Peyer's patch (tissue), 4 donors: ENCODE measurements at regions not wholly inside any gene's neighbourhood (a gene's known extent, or its start where the extent isn't known, plus 50 kb on each side); places are given as distances from the start of the nearest gene placed in this dataset.

Experiments
- CTCF ChIP-seq, 6 experiments: fragments of 450-650 bp in 4 of 6; fragments of 200-600 bp in 2 of 6; sonication (generic) in 1 of 6; IDR thresholded peaks; one replicate each; pipeline ENCODE4 v1.5.1; 2017 to 2019; ENCODE audit warnings: antibody characterized with exemption in 6 of 6, mild to moderate bottlenecking in 3 of 6, moderate library complexity in 1 of 6
- POLR2A ChIP-seq, 2 donors: fragments of 450-650 bp; IDR thresholded peaks; one replicate each; pipeline ENCODE4 v1.5.1; 2017; ENCODE audit warnings: antibody characterized with exemption in 2 of 2, mild to moderate bottlenecking in 2 of 2, moderate library complexity in 2 of 2

- TF ChIP-seq CTCF (IDR thresholded peaks at IDR 0.05) (no peak), POLR2A (IDR thresholded peaks at IDR 0.05) (no peak)
These were observed 525.3 kb downstream of the KLF12 start for GRCh38 chr13:73608711-73609485.
